D341Med (cell line): ENCODE measurements at regions not wholly inside any gene's neighbourhood (a gene's known extent, or its start where the extent isn't known, plus 50 kb on each side); places are given as distances from the start of the nearest gene placed in this dataset.

Experiments
- DNase-seq: peaks from one replicate; pipeline ENCODE4 v3.0.0; 2012; ENCODE audit warnings: low spot score

DNA sequence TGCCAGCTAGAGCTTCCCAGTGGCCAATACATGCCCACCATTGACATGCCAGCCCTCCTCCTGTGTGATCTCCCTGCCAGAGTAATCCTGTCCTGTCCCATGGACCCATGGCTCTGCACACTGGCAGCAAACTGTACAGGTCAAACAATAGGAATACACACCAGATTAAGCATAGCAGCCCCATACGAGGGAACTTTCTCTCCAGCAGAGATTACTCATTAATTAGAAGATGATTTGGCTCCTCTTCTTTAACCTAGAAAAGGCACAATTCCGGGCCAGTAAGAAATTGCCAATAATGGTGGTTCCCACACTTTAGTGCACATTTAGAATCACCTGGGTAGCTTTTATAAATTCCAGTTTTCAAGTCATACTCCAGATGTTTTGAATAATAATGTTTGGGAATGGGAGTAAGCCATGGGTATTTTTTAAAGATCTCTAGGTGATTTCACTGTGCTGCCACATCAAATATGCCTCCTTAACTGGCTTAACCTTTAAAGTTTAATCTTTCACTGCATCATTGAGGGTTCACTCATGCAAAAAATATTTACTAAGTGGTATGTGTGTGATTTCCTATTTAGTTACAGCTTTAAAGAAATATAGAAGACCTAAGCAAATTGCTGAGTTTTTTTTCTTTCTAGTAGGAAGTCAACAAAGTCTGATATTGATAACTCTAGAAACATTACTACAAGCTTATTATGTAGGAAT is 277.6 kb upstream of the NWD2 start:
- peak; percentile 28 for DNase-seq

DNA sequence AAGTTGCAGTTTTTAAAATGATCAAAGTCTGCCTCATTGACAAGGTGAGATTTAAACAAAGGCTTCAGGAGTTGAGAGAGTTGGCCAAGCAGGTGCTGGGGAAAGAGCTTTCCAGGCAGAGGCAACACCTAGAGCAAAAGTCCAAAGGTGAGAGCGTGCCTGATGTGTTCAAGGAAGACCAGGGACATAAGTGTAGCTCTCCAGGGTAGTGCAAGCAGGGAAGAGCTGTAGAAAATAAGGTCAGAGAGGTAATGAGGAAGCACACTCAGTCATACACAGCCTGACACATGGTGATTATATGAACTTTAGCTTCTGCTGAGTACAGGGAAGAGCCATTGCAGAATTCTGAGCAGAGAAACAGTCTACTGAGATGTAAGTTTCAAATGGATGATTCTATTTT is 265.0 kb upstream of the NWD2 start:
- no peak for DNase-seq

DNA sequence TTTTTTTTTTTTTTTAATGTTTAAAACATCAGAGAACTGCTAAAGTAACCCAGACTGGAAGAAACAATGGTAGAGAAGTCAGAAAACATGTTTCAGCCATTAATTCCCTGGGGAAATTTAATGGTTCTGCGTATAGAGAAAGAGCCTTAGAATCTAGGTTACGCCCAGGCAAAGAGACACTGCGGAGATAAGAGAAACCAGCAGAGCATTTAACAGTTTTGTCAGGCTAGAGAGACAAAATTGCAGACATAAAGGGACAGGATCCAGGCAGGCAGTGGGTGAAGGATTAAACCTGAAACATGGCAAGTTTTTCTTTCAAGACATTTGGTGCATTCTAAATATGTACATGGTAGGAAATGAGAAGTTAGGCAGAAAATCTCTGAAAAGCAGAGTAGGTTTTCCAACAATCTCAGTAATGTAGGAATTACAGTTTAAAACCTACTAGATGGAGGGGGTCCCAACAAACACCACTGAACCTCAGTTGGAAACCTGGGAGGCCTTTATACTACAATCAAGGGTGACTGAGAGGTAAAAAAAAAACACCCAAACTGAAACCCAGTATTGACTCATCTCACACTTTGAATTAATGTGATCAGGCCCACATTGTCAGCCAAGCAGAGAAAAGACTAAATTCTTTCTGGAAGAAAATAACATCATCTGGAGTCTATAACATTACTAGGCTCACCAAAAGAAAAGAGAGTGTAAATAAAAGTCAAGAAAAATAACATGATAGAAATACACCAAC is 254.2 kb upstream of the NWD2 start:
- DNase-seq = no peak

DNA sequence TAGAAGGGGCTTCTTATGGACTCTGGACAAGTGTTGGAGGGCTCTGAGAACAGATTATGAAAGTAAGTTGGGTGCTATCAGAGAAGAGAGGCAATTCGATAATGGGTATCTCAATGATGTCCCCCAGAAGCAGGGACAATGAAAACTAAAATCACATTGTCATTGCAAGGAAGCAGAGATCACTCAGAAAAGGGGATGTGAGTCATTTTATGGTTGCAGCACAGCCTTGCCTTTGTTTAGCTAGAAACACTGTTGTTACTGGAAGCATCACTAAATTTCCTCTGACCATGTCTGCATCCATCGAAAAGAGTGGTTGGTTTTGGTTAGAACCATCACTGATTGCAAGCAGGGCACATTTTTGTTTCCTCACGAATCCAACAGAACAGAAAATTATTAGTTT is 246.8 kb upstream of the NWD2 start:
- no peak for DNase-seq

DNA sequence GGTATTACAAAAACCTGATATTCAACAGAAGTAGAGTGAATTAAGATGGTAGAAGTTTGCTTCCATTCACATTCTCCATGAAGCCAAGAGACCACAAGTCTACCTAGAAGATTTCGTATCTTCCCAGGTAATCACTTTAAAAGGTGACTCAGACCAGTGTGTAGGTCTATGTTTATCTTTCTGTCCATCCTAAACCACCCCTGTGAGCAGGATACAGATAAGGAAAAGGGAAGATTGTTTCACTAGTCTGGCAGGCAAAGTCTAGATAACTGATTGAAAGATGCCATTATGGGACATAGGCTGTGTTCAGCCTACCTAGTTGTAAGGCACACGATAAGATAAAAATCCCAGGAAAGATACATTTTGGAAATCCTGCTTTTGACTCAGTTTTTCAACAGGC is 244.3 kb upstream of the NWD2 start:
- DNase-seq = no peak

DNA sequence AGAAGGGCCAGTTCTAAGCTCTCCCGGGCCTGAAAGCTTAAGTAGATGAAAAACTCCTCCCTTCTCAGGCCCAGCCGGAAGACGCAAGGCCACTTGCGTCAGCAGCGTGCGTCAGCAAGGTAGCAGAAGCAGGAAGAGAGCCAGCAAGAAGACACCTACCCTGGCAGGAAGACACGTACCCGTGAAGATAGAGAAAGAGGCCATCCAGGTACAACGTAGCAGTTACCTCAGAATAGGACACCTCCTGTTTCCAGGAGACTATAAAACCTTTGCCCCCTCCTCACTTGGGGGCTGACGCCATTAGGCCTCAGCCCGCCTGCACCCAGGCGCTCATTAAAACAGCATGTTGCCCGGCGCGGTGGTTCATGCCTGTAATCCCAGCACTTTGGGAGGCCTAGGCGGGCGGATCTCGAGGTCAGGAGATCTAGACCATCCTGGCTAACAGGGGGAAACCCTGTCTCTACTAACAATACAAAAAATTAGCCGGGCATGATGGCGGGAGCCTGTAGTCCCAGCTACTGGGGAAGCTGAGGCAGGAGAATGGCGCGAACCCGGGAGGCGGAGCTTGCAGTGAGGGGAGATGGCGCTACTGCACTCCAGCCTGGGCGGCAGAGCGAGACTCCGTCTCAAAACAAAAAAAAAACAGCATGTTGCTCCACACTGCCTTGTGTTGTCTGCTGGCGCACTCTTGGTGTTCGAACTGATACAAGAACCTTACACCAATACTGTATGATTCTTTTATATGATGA is 242.7 kb upstream of the NWD2 start:
- DNase-seq = no peak

DNA sequence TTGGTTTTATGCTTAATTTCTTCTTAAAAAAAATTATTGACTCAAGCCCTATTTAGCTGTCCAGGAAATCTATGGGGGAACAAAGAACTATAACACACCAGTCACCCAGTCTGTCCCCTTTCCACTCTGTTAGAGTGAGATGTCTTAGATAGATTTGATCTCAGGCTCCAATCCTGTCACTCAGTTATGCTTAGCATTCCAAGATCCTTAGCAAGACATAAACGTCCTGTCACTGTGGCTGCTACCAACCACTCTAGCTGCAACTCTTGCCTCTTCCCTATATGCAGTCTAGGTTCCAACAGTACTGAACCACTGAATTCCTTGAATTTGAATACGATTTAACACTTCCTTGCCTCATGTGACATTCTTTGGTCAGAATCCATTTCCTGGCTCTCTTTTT is 241.9 kb upstream of the NWD2 start:
- no peak for DNase-seq

DNA sequence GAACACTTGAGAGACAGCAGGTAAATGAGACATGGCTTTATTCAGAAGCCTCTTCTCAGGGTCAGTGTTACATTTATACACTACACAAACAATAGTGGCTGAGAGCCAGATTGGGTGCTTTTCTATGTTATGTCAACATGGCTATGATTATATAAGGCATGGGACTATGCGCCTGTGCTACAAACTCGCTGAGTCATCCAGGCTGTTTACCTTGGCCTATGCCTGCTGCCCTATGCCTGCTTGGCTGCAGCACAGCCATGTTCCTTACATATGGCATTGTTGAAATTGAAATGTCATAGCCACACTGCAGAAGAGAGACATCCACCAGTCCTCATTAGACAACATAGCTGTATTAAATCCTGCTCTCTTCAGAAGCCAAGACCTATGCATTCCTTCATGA is 236.3 kb upstream of the NWD2 start:
- no peak for DNase-seq

DNA sequence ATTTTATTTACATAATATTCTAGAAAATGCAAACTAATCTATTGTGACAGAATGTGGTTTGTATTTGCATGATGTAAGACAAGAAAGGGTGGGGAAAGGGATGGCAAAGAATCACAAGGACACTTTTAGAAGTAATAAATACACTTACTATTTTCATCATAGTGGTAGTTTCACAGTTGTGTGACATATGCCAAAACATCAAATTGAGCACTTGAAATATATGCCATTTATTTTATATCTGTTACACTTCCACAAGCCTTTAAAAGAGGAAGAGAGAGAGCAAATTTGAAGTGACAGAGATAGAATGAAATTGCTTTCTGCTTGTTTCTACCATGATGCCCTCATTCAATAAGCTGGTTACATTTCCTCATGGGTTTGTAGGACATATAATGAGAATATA is 230.0 kb upstream of the NWD2 start:
- no peak for DNase-seq

DNA sequence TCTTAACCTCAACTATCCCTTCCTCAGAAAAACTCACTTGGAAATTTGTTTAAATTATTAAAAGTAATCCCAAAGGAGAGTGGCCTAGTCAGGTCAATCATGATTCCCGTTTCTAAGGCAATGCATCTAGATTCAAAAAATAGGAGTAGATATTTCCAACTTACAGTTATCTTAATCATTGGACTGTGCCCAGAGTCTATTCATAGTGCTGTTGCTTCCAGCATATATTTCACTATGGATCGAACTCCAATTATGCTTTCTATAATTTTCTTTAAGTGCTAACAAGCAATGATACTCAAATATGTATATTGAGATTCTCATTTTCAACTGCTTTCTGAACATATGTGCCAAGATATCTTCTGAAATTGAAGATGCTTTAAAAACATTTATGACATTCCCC is 229.2 kb upstream of the NWD2 start:
- no peak for DNase-seq

DNA sequence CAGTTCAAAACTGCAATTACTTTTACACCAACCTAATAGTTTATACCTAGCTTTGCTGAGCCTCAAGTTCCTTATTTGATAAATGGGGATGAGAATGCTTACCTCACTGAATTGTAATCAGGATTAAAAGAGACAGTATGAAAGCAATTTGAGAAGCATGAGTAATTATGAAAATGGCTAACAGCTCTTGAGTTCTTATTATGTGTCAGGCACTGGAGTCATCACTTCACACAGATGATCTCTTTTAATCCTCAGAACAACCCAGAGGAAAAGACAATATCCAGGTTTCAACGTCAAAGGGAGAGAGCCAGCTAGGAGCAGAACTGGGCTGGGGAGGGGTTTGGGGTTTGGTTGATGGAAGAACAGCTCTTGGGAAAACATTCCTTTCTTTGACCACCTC is 221.0 kb upstream of the NWD2 start:
- peak; percentile 58 for DNase-seq

DNA sequence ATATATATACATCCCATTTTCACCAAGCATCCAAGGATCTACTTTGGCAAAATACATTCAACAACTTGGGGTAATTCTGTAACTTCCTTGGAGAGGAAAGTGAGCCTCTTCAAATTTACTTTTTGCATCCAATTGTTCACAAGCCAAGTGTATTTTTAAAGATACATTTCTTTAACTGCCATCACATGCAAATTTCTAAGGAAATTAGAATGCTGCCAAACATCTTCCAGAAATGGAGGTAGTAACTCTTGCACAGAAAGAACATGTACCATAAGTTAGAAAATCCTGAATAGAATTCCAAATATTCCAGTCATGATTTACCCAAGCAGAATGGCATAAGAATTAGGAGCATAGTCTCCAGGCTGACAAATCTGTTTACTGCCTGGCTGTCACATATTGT is 220.5 kb upstream of the NWD2 start:
- DNase-seq = no peak

DNA sequence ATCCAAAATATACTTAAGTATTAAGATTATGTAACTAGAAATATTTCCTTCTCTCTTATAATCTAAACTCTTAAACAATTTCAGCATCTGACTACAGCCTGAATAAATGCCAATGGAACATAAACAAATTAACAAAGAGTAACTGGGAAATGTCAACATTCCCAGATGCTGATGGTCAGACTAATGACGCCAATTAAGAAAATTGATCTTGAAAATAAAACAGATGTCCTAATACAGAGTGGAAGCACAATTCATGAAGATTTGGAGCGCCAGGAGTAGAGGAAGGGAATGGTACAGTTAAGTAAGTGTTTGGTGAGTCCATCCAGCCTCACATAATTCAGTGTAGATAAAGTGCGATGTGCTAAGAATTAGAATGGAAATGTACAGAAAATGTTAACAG is 203.7 kb upstream of the NWD2 start:
- DNase-seq = no peak

DNA sequence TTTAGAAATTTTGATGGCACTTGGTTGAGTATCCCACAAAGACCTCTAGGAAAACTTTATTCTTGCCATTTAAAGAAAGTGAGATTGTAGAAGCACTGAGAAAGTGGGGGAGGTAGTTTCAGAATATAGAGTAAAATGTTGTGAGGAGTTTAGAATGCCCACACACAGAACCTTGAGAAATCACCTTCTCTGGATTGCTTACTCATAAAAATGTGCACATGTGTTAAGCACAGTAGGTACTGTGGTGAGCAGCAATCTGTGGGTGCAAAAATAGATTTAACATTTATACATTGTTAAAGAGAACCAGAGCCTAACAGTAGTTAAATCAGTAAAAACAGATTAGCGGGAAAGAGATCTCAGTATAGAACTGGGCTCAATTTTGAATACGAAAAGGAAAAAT is 201.2 kb upstream of the NWD2 start:
- DNase-seq = no peak

DNA sequence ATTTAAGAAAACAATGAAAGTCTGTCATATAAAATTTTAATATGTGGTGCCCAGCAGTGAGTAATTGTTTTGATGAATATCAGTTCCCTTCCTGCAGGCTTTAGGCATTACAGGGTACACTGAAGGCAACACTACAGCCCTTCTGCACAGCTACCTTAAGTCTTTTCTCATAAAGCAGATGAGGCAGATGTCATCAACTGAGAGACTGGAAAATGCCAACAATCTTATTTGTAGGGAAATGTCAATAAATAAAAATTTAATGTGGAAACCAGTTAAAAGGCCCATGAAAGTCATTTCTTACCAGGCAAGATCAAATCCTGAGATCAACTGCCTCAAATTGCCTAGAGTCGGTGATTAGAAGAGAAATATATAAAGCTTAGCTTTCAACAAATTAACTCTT is 193.4 kb upstream of the NWD2 start:
- no peak for DNase-seq

DNA sequence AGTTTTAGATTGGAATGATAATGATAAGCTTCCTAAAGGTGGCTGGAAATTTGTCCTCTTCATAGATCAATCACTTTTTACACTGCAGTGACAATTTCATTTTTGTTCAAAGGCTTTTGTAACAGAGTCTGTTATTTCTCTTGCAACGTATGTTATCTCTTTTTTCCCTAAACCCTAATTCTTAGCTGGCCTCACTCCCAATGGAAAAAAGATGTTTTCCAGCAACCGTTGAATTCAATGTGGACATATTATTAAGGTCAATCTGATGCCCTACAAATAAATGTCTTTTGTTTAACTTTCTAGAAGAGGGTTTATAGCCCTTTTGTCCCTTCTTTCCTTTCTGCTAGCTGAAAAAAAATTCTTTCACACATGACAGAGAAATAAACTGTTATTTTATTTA is 192.7 kb upstream of the NWD2 start:
- no peak for DNase-seq

DNA sequence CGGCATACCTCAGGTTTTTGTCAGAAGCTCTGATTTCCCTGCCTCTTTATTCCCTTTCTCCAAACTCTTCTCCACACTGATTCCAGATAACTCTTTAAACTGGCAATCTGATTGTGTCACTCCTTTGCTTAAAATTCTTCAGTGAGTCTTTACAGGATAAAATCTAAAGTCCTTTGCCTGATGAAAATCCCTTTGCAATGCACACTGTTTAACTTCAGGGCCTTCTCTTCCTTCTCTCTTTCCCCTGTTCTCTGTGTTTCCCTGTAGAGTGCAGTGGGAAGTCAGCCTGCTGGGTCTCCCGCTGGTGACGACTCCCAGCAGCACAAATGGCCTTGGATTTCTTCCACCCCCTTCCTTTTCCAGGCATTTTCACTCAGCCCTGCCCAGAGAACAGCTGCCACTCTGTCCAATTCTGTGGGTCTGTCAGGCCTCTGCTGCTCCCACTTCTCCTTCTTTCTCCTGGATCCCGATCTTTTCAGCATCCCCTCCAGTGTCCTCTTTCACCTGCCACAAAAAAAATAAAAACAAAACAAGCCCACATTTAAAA is 189.9 kb upstream of the NWD2 start:
- DNase-seq = no peak

DNA sequence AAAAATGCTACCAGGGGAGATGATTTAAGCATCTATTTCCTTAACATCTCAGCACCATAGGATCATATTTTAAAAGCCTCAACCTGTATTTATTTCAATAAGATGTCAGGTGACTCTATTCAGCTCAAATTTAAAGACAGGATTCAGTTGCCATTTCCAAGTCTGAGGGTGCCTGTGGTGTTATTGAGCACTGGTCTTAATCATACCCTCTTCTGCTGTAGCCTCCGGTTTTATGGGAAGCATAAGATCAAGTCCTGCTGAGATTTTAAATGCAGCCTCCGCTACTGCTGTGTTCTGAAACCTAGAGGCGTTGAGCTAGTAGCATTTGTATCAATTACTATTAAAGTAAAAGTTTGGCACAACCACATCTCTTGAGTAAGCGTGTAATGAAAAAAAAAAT is 185.7 kb upstream of the NWD2 start:
- DNase-seq = no peak

DNA sequence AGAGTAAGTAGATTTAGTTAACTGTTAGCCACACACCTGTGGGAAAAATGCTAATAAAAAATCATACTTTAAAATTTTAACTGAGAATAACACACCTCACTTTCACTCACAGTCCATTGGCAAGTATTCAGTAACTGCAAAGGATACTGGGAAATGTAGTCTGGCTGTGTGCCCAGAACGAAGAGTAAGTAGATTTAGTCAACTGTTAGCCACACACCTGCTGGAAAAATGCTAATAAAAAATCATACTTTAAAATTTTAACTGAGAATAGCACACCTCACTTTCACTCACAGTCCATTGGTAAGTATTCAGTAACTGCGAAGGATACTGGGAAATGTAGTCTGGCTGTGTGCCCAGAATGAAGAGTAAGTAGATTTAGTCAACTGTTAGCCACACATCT is 178.4 kb upstream of the NWD2 start:
- no peak for DNase-seq

DNA sequence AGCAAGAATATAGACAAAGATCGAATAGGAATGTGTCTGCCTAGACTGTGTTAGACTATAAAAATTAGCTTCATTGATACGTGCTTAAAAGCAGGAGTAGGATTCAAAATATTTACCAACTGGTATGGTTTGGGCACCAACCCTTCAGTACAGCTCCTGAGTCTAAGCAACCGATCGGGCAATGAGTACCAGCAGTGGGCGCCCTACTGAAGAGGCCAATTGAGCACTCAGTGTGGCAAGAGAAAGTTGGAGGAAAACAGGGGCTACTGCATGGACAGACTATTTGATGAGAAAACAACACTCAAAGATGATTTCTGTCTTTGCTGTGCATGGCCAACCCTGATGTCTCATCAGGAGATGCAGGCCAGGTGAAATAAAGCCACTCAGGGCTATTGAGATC is 176.0 kb upstream of the NWD2 start:
- no peak for DNase-seq

DNA sequence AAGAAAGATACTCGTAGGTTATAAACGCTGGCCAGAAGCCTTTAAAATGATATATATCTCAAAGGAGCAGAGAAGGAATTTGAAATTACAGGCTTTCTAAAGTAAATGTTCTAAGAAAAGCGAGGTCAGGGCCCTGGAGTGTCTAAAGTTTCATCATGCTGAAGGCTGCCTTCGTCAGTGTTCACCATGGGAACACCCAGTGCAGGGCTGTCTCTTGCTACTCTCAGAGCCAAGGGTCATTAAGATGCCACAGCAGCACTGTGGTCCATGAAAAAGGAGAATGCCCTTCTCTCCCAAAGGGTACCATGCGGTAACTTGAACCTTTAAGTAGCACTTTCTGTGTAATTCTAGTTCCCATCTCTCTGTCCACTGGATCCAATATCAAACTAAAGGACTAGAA is 174.5 kb upstream of the NWD2 start:
- no peak for DNase-seq

DNA sequence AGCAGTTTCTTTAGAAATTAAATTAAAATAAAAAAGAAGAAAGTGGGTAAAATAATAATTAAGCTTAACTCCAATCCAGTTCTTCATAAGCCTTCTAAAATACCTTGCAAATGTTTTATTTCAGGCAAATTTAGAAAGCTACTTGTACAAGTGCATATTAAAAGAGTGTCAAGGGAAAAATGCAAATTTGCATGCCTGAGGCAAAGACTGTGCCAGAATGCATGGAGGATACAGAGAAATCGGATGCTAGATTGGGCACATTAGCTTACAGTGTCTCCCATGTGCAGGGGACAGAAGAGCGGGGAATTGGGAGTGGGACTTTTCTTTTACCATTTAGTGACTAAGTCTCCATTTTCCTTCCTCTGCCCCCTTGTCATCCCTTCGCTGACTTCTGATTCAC is 173.0 kb upstream of the NWD2 start:
- no peak for DNase-seq

DNA sequence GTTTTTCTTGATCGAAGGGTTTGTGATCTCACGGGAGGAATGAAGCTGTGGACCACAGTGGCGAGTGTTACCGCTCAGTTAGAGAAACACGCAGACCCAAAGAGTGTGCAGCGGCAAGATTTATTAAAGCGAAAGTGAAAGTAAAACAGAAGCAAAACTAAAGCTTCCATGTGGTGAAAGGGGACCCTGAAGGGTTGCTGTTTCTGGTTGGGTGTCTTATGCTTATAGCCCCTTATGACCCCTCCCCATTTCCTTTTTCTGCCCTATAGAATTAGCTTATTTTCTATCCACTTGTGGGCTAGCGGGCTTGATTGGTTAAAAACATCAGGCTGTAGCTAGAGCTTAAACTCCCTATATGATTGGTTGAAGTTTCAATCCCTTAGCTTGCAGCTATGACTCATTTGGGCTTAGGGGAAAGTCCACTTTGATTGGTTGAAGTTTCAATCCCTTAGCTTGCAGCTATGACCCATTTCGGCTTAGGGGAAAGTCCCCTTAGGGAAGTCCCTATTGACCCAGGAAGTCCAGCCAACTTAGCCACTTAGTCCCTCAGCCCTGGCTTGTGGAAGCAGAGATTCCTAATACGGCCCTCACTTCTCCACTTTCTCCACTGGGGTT is 171.2 kb upstream of the NWD2 start:
- no peak for DNase-seq
